HAP-1 (cell line): ENCODE measurements at regions not wholly inside any gene's neighbourhood (a gene's known extent, or its start where the extent isn't known, plus 50 kb on each side); places are given as distances from the start of the nearest gene placed in this dataset.

Experiments used
- DNase-seq, 2 experiments: peaks; one replicate each; pipeline ENCODE4 v3.0.0-alpha.2; 2016 to 2020; ENCODE audit warnings: low spot score in 2 of 2
- H3K27me3 ChIP-seq: fragments of 250-450 bp; sonication (Bioruptor Pico); 2 replicates; pipeline ENCODE4 v1.5.1; 2020; ENCODE audit warnings: low read depth, mild to moderate bottlenecking, moderate library complexity
- H3K36me3 ChIP-seq: fragments of 250-450 bp; sonication (Bioruptor Pico); replicated peaks from 2 replicates; pipeline ENCODE4 v1.5.1; 2020; ENCODE audit warnings: mild to moderate bottlenecking
- H3K4me1 ChIP-seq: fragments of 250-450 bp; sonication (Bioruptor Pico); 2 replicates; pipeline ENCODE4 v1.5.1; 2020; ENCODE audit warnings: mild to moderate bottlenecking
- H3K4me3 ChIP-seq: fragments of 250-450 bp; sonication (Bioruptor Pico); 2 replicates; pipeline ENCODE4 v1.5.1; 2020; ENCODE audit warnings: mild to moderate bottlenecking, moderate library complexity
- H3K9me3 ChIP-seq: fragments of 250-450 bp; sonication (Bioruptor Pico); 2 replicates; pipeline ENCODE4 v1.5.1; 2020; ENCODE audit warnings: mild to moderate bottlenecking, moderate library complexity
- in situ Hi-C: fragments of 300-500 bp; cut with MboI; formaldehyde crosslinking; loops from 3 replicates; pipeline ENCODE4 v1.14.3; 2020; ENCODE audit warnings: low sequenced_read_pairs, inconsistent platforms, mixed read lengths

GRCh38 chr18:42201137-42201536 is 246.1 kb downstream of the PIK3C3 start:
- in situ Hi-C loops = no loop called here
- H3K9me3 ChIP-seq = no peaks in the 10 kb centered on the region
- H3K4me1 ChIP-seq = peaks cover 15% of the 10 kb centered on the region

DNA sequence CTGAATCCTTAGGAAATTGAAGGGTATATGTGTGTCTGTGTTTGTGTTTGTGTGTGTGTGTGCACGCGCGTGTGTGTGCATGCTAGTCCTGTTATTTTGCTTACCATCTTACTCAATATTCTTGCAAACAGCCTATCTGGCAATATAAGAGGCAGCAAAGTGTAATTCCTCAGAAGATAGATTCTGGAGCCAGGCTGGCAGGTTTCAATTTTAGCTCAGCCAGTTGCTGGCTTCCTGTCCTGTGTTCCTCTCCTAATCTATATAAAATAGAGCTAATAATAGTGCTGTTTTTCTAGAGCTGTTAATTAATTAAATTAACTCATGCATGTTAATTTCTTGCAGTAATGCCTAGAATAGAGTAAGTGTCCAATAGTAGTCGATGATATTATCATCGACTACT is 256.2 kb downstream of the PIK3C3 start:
- DNase-seq = no peak

More at GRCh38 chr18:42201137-42201536, 246.1 kb downstream of the PIK3C3 start:
- DNase-seq = no peak
- H3K4me3 ChIP-seq = no peak overlapping the region
- H3K36me3 ChIP-seq = no peaks in the 10 kb centered on the region
- H3K27me3 ChIP-seq = no peaks in the 10 kb centered on the region

DNA sequence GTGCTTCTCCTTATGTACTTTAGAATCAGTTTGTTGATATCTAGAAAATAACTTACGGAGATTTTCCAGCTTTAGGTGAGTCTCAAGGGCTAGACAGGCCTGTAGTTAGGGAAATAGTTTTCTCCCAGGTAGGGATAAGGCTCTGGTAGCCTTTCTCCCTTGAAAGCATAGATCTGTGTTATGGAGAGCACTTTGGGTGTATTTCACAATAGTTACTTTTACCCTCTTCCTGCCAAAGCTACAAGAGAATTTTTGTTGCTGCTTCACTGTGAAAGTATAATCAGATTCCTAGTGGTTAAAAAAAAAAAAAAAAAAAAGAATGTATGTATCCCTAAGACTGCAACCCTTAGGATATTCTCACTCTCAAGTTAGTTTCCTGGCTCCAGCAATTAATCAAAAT is 267.5 kb downstream of the PIK3C3 start:
- Histone ChIP-seq H3K36me3 (no peaks in the 10 kb centered on the region), H3K4me1 (no peaks in the 10 kb centered on the region), H3K27me3 (no peaks in the 10 kb centered on the region), H3K4me3 (no peak overlapping the region), H3K9me3 (no peaks in the 10 kb centered on the region)
- in situ Hi-C loops = no loop called here
- no peak for DNase-seq

More for the DNA sequence above, 256.2 kb downstream of the PIK3C3 start:
- Histone ChIP-seq H3K27me3 (no peaks in the 10 kb centered on the region), H3K9me3 (no peaks in the 10 kb centered on the region), H3K4me3 (no peak overlapping the region), H3K36me3 (no peaks in the 10 kb centered on the region), H3K4me1 (no peaks in the 10 kb centered on the region)
- in situ Hi-C loops = no loop called here

DNA sequence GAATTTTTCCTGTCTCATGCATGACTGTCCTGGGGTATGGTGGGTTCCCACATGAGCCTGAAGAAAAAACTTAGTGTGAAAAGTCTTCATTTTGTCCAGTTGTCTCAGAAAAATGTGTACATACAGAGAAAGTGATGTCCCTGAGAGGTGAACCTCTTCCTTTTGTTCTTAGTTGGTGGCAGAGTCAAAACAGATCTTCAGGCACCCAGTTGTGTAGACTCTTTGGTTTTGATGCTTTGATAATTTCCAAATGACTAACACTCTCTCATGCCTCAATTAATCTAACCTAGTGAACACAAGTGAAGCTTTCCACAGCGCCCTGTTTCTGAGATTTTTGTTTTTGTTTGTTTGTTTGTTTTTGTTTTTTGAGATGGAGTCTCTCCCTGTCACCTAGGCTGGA is 273.5 kb downstream of the PIK3C3 start:
- H3K4me3 ChIP-seq = no peak overlapping the region
- no peaks in the 10 kb centered on the region for H3K27me3 ChIP-seq
- no peak for DNase-seq
- peaks cover 28% of the 10 kb centered on the region for H3K4me1 ChIP-seq
- in situ Hi-C loops = no loop called here
- no peaks in the 10 kb centered on the region for H3K36me3 ChIP-seq
- H3K9me3 ChIP-seq = no peaks in the 10 kb centered on the region

DNA sequence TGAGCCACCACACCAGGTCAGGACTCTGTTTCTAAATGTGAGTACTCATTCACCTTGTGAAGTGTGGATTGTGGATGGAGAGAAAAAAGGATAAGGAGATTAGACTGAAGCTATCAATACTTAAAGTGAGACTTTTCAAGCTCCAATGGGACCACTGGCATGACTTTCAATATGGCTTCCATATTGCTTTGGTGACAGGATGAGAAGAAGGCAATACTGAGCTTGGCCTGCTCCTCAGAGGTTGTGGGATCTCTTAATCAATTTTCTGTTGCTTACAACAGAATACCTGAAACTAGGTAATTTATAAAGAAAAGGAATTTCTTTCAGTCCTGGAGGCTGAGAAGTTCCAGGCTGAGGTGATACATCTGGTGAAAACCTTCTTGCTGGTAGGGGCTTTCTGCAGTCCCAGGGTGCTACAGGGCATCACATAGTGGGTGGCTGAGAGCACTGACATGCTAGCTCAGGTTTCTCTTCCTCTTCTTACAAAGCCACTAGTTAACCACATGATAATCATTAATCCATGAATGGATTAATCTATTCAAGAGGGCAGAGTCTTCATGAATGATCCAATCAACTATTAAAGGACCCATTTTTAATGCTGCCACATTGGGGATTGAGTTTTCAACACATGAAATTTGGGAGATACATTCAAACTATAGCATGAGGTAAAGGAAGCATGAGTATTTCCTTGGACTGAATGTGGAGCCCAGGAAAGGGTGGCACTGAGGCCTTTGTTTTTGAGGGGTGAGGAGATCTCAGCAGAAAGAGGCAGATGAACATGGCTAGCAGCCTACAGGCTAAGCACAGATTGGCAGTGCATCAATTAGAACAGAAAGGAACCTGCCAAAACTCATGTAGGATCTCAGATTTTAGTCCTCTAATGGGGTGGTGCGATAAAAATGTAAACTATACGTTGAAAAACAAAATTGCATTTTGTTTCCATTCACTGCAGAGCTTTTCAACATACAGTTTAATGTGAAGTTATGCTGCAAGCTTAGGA is 274.5 kb downstream of the PIK3C3 start:
- H3K9me3 ChIP-seq = no peaks in the 10 kb centered on the region
- H3K36me3 ChIP-seq = no peaks in the 10 kb centered on the region
- H3K4me1 ChIP-seq = peaks cover 28% of the 10 kb centered on the region
- in situ Hi-C loops = no loop called here
- DNase-seq = no peak
- no peak overlapping the region for H3K4me3 ChIP-seq
- H3K27me3 ChIP-seq = no peaks in the 10 kb centered on the region

DNA sequence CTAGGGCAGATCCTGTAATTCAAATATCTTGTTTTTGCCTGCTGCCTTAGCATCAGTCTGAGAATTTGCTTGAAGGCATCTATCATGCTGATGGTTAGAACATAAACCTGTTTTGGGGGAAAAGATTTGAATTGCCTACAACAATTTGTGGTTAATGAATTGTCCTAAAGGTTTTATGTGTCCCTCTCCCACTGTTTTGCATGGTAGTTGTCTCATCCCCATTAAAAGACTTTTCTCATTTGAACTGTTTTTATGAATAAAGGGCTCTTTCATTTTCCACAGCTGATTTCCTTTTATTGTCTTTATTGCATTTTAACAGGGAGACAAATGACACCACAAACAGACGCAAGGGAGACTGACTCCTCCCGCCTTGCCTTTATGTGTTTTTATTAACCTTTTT is 275.6 kb downstream of the PIK3C3 start:
- Histone ChIP-seq H3K9me3 (no peaks in the 10 kb centered on the region), H3K36me3 (no peaks in the 10 kb centered on the region), H3K4me1 (peaks cover 28% of the 10 kb centered on the region), H3K27me3 (no peaks in the 10 kb centered on the region), H3K4me3 (no peak overlapping the region)
- in situ Hi-C loops = no loop called here
- DNase-seq = peak; percentile 19 to 62

DNA sequence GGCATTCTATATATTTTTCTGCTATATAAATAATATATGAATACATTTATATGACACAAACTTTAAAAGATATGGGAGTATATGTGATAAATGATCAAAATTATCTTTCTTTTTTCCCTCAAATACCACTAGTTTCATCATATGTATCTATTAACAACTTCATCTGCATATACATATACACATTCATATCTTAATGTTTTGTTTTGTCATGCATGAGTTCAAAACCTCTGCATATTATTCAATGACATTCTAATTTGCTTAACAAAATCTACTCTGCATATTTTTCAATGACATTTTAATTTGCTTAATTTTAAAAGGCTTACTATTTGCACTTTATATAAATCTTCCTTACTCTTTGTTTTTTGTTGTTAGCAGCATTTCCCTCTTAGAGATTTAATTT is 276.2 kb downstream of the PIK3C3 start:
- Histone ChIP-seq H3K9me3 (no peaks in the 10 kb centered on the region), H3K27me3 (no peaks in the 10 kb centered on the region), H3K4me1 (peaks cover 28% of the 10 kb centered on the region), H3K4me3 (no peak overlapping the region), H3K36me3 (no peaks in the 10 kb centered on the region)
- DNase-seq = no peak
- in situ Hi-C loops = no loop called here

DNA sequence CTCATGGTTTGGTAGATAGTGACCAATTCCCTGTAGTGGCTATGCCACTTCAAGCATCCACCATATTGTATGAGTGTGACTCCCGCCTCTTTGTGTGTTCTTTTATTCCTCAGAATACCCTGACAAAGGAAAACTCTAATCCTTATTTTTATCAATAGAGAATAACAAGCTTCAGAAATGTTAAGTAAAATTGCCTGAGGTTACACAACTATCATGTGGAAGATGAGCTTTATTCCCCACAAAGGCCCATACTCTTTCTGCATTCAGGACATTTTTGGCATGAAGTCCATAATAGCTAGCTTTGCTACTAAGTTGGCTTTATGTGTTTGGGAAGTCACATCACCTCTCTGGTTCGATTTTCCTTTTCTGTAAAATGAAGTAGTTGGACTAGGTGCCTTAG is 276.8 kb downstream of the PIK3C3 start:
- Histone ChIP-seq H3K4me1 (peaks cover 28% of the 10 kb centered on the region), H3K4me3 (no peak overlapping the region), H3K27me3 (no peaks in the 10 kb centered on the region), H3K9me3 (no peaks in the 10 kb centered on the region), H3K36me3 (no peaks in the 10 kb centered on the region)
- in situ Hi-C loops = no loop called here
- peak; percentile 47 to 96 for DNase-seq

- H3K27me3 ChIP-seq = no peaks in the 10 kb centered on the region
- in situ Hi-C loops = no loop called here
- DNase-seq = no peak
- no peak overlapping the region for H3K4me3 ChIP-seq
- H3K4me1 ChIP-seq = peaks cover 28% of the 10 kb centered on the region
- no peaks in the 10 kb centered on the region for H3K36me3 ChIP-seq
- no peaks in the 10 kb centered on the region for H3K9me3 ChIP-seq
Observed at GRCh38 chr18:42233908-42234307, 278.9 kb downstream of the PIK3C3 start.

GRCh38 chr18:42242758-42243157 is 287.7 kb downstream of the PIK3C3 start:
- DNase-seq = no peak
- no peak overlapping the region for H3K4me3 ChIP-seq
- no peaks in the 10 kb centered on the region for H3K9me3 ChIP-seq
- in situ Hi-C loops = no loop called here
- no peaks in the 10 kb centered on the region for H3K36me3 ChIP-seq
- no peaks in the 10 kb centered on the region for H3K4me1 ChIP-seq
- no peaks in the 10 kb centered on the region for H3K27me3 ChIP-seq

- in situ Hi-C loops = no loop called here
- Histone ChIP-seq H3K36me3 (no peaks in the 10 kb centered on the region), H3K9me3 (no peaks in the 10 kb centered on the region), H3K4me1 (no peaks in the 10 kb centered on the region), H3K4me3 (no peak overlapping the region), H3K27me3 (no peaks in the 10 kb centered on the region)
- no peak for DNase-seq
Observed at GRCh38 chr18:42245137-42245536, 290.1 kb downstream of the PIK3C3 start.

DNA sequence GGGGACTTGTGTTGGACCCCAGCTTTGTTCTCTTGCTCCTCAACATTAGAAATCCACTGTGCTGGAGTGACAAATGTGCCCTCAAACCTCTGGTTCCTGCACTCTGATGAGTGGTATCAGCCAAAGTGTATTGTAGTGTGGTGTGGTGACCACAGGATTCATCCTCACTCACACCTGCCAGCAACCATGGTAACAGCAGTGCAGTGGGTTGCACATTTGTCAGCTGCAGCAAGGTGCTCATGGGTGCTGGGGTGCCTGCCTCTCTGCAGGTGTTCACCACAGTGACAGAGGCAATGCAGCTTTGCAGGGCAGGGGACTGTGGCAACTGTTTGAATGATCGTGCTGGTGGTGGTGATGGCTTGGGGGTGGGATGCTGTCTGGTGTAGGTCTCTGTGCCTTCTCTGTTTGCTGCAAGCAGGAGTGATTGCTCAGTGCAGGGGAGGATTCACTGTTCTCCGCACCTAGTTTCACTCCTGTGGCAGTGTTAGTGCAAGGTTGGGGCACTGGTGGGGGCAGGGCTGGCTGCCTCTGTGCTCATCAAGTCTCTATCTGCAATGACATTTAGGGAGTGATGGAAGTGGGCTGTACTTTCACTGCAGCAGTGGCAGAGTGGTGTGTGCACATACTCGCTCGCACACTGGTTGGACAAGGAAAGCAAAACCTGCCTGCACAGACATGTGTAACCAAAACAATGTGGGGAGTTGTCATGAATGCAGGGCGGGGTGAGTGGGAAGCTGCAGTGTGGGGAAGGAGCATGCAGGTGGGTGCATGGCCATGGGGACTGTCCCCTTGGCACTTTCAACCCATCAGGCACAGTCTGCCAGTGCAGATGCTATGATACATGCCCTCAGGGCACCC is 301.1 kb downstream of the PIK3C3 start:
- in situ Hi-C loops = no loop called here
- no peaks in the 10 kb centered on the region for H3K27me3 ChIP-seq

DNA sequence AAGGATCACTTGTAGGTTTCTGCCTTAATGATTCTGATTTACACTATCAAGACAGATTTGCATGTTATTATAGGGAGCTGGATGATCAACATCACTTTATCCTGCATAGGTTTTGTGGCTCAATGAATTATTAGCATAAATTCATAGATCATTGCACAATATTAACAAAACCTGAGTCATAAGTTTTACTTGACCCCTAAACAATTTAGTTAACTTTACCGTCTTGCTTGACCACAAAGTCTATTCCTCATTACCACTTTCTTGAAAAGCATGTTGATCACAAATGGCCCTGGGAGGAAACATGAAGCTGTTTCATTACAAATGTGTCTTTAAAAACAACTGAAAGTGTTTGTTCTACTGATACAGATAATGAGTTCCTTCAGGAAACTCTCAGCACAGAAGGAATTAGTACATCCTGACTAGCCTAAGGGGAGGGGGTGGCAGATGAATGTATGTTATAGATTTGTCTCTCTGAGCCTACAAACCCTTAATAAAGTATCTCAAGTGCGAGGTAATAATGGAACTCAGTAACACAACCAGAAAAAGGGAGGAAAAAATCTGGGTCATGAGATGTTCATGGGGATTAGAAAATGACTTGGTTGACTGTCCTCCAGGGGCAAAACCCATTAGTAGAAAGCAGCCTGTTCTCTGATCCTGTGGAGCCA is 303.4 kb downstream of the PIK3C3 start:
- no peaks in the 10 kb centered on the region for H3K36me3 ChIP-seq
- in situ Hi-C loops = no loop called here

More for the DNA sequence above, 301.1 kb downstream of the PIK3C3 start:
- no peak for DNase-seq
- Histone ChIP-seq H3K9me3 (no peaks in the 10 kb centered on the region), H3K36me3 (no peaks in the 10 kb centered on the region), H3K4me3 (no peak overlapping the region), H3K4me1 (no peaks in the 10 kb centered on the region)

More for the DNA sequence above, 303.4 kb downstream of the PIK3C3 start:
- no peak for DNase-seq
- Histone ChIP-seq H3K27me3 (no peaks in the 10 kb centered on the region), H3K4me3 (no peak overlapping the region), H3K4me1 (no peaks in the 10 kb centered on the region), H3K9me3 (no peaks in the 10 kb centered on the region)
